Mucosa of descending colon (tissue), 3 donors: ENCODE measurements at regions not wholly inside any gene's neighbourhood (a gene's known extent, or its start where the extent isn't known, plus 50 kb on each side); places are given as distances from the start of the nearest gene placed in this dataset.

Experiments used
- ATAC-seq: fragments of 200-7000 bp; cut with Tn5 transposase; one replicate; pipeline ENCODE4 v1.9.1; 2020; ENCODE audit warnings: mild to moderate bottlenecking, moderate library complexity
- DNase-seq, 3 donors: peaks; one replicate each; pipeline ENCODE4 v3.0.0-alpha.2; 2020
- H3K36me3 ChIP-seq: fragments of 200-600 bp; one replicate; pipeline ENCODE4 v1.8.0; 2021; ENCODE audit warnings: low read depth, mild to moderate bottlenecking
- H3K4me1 ChIP-seq: fragments of 200-600 bp; one replicate; pipeline ENCODE4 v1.8.0; 2021; ENCODE audit warnings: low read depth, mild to moderate bottlenecking
- H3K4me3 ChIP-seq: fragments of 200-600 bp; one replicate; pipeline ENCODE4 v1.8.0; 2021; ENCODE audit warnings: mild to moderate bottlenecking
- H3K9me3 ChIP-seq: fragments of 200-600 bp; one replicate; pipeline ENCODE4 v1.8.0; 2021; ENCODE audit warnings: mild to moderate bottlenecking
- CTCF ChIP-seq: fragments of 200-600 bp; IDR thresholded peaks from one replicate; pipeline ENCODE4 v1.8.0; 2022; ENCODE audit warnings: antibody characterized with exemption, mild to moderate bottlenecking
- intact Hi-C, 2 donors: fragments of 100-400 bp; cut with DNase I in 1 of 2; cut with micrococcal nuclease in 1 of 2; formaldehyde crosslinking; loops; one replicate each; pipeline versions ENCODE4 v1.11.0 to v1.11.1; 2022; cut with DNase I, micrococcal nuclease
- donor health status: DM: no; HTN: no; CAD: no; lungs with moderate emphysema.
- donor health status: DM: no; HTN: no; CAD: no.
- donor health status: DM: no; HTN: yes; CAD: no.

- H3K36me3 ChIP-seq, result no peaks in the 10 kb centered on the region
- ATAC-seq (no peak), DNase-seq (no peak)
- no peak overlapping the region for H3K4me3 ChIP-seq
- no peaks in the 10 kb centered on the region for H3K4me1 ChIP-seq
- no peaks in the 10 kb centered on the region for H3K9me3 ChIP-seq
- no peak for TF ChIP-seq CTCF
- intact Hi-C loops, result no loop called here
Measured at GRCh38 chr20:56758706-56759105, 129.6 kb downstream of the TFAP2C start.

GRCh38 chr20:56759741-56760278 lies 130.7 kb downstream of the TFAP2C start:
- Histone ChIP-seq H3K4me3 (no peak overlapping the region), H3K4me1 (no peaks in the 10 kb centered on the region), H3K9me3 (no peaks in the 10 kb centered on the region), H3K36me3 (no peaks in the 10 kb centered on the region)
- intact Hi-C loops, result no loop called here
- ATAC-seq (no peak), DNase-seq (no peak)
- no peak for TF ChIP-seq CTCF

GRCh38 chr20:56760610-56761009 lies 131.5 kb downstream of the TFAP2C start:
- ATAC-seq (no peak), DNase-seq (no peak)
- H3K36me3 ChIP-seq, result no peaks in the 10 kb centered on the region
- H3K4me3 ChIP-seq, result no peak overlapping the region
- H3K4me1 ChIP-seq, result no peaks in the 10 kb centered on the region
- no peak for TF ChIP-seq CTCF
- no peaks in the 10 kb centered on the region for H3K9me3 ChIP-seq
- intact Hi-C loops, result no loop called here

DNA sequence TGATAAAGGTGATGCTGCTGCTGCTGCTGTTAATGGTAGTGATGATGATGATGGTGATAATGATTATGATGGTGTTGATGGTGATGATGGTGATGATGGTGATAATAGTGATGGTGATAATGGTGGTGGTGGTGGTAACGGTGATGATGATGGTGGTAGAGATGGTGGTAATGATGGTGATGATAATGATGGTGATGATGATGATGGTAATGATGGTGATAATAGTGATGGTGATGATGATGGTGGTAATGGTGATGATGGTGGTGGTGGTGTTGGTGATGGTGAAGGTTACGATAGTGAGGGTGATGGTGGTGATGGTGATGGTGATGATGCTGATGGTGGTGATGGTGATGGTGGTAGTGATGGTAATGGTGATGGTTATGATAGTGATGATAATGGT lies 132.3 kb downstream of the TFAP2C start:
- ATAC-seq (no peak), DNase-seq (no peak)
- no peaks in the 10 kb centered on the region for H3K4me1 ChIP-seq
- TF ChIP-seq CTCF, result no peak
- H3K36me3 ChIP-seq, result no peaks in the 10 kb centered on the region
- intact Hi-C loops, result no loop called here
- H3K4me3 ChIP-seq, result no peak overlapping the region
- H3K9me3 ChIP-seq, result no peaks in the 10 kb centered on the region

GRCh38 chr20:56762401-56762800 lies 133.3 kb downstream of the TFAP2C start:
- Histone ChIP-seq H3K4me3 (no peak overlapping the region), H3K4me1 (no peaks in the 10 kb centered on the region), H3K9me3 (no peaks in the 10 kb centered on the region), H3K36me3 (no peaks in the 10 kb centered on the region)
- ATAC-seq, result no peak
- intact Hi-C loops, result no loop called here
- no peak for TF ChIP-seq CTCF
- DNase-seq, result no peak

DNA sequence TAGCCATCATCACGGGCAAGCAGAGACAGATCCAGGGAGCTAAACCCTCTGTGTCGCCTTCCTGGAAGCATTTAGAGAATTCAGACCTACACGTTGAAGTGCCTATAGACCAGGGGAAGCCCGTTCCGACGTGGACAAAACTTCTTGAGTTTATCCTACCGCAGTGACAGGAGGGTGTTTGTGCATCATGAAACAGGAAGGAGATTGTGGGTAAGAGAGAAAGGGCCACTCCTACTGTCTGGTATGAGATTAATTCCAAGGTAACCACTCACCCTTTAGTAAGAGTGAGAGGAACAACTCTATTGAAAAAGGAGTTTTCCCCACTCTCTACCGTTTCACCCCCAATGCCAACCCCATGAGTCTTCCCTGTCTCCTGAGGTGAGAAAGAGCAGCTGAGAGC lies 133.7 kb downstream of the TFAP2C start:
- no peak overlapping the region for H3K4me3 ChIP-seq
- ATAC-seq (no peak), DNase-seq (no peak)
- H3K9me3 ChIP-seq, result no peaks in the 10 kb centered on the region
- H3K4me1 ChIP-seq, result no peaks in the 10 kb centered on the region
- TF ChIP-seq CTCF, result no peak
- intact Hi-C loops, result no loop called here
- H3K36me3 ChIP-seq, result no peaks in the 10 kb centered on the region
